Renal cortical epithelial cell (primary cell): ENCODE measurements at regions not wholly inside any gene's neighbourhood (a gene's known extent, or its start where the extent isn't known, plus 50 kb on each side); places are given as distances from the start of the nearest gene placed in this dataset.

Source experiments
- DNase-seq: peaks from one replicate; pipeline ENCODE4 v3.0.0-alpha.2; 2011; ENCODE audit warnings: low read depth

DNA sequence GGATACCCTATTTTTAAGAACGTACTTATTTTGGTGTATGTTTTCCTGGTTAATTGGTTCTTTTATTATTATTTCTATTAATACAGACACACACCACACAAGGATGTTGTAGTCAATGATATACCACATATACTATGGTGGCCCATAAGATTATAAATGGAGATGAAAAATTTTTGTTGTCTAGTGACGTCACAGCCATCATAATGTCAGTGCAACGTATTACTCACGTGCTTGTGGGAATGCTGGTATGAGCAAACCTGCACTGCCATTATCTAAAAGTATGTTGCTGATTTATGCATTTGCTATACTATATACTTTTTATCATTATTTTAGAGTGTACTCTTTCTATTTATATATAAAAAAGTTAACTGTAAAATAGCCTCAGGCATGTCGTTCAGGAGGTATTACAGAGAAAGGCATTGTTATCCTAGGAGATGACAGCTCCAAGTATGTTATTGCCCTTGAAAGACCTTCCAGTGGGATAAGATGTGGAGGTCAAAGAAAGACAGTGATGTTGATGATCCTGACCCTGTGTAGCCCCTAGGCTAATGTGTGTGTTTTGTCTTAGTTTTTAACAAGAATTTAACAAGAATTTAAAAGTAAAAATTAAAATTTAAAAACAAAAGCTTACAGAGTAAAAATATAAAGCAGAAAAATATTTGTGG, 65.6 kb upstream of the SGCD start:
- DNase-seq: no peak

DNA sequence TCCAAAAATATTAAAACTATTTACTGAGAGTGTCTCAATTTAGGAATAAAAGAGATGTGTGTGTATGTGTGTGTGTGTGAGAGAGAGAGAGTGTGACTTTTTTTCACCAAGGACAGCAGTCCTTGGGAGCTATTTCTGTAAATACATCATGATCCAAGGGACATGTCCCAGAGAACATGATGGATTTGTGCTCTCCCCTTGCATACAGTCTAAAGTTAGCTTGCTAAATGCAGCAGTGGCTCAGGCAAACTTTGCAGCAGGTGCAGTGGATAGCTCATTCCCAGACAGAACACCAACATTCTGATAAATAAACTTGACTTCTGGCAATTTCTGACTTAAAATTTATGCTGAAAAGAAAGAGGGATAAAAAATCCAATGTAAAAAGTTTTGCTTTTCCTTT, 55.4 kb upstream of the SGCD start:
- DNase-seq: no peak

DNA sequence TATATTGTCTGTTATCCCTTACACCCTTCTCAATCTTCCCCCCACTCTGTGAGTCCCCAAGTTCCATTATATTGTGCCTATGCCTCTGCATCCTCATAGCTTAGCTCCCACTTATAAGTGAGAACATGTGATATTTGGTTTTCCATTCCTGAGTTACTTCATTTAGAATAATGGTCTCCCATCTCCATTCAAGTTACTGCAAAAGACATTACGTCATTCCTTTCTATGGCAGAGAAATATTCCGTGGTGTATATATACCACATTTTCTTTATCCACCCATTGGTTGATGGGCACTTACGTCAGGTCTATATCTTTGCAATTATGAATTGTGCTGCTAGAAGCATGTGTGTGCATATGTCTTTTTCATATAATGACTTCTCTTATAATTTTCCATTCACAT, 54.8 kb upstream of the SGCD start:
- DNase-seq: no peak

DNA sequence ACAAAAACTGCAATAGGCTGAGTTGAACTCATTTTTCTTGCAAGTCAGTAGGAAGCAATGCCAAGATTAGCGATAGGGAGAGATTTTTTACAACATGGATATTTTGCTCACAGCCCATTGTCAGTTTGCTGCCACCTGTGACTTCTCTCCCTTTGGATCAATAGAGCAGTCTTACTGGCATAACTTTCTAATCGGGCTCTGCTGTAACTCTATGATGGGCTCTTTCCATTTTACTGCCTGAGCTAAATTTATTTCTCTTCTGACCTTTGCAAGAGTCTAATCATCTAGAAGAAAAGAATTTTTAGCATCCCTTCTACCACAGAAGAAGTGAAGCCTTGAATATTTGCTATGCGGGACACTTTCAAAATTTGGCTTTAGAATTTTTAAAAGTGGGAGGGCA, 53.6 kb upstream of the SGCD start:
- DNase-seq: no peak

DNA sequence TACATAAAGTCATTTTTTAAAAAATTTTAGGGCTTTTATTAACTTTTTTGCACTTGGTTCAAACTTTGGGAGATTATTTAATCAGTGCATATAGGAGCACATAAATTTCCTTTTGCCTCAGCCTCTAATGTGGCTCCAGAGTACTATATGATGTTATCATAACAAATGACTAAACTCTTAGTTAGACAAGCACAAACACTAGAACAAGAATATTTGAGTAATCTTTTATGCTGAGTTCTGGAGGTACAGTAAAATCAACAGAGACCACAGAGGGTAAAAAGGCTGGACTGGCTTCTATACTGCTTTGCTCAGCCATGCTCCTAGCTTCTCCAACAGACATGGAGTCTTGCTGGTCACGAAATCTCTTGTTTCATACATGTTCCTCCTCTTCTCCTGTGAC, 52.5 kb upstream of the SGCD start:
- no peak for DNase-seq
